Smooth muscle cell (in vitro differentiated cells): ENCODE measurements at regions not wholly inside any gene's neighbourhood (a gene's known extent, or its start where the extent isn't known, plus 50 kb on each side); places are given as distances from the start of the nearest gene placed in this dataset.

Experiments used
- DNase-seq: peaks from one replicate; lab custom pipeline; 2025; ENCODE audit not compliant: unreplicated experiment; lab: John Stamatoyannopoulos, UW
- H2AFZ ChIP-seq: fragments of 200-600 bp; sonication (generic); 2 replicates; pipeline ENCODE4 v1.6.0; 2016; ENCODE audit warnings: antibody characterized with exemption, low read depth, mild to moderate bottlenecking
- H3F3A ChIP-seq: fragments of 200-600 bp; sonication (generic); 2 replicates; pipeline ENCODE4 v1.6.0; 2017; ENCODE audit warnings: antibody characterized with exemption, low read depth
- H3K27ac ChIP-seq: fragments of 200-600 bp; sonication (generic); 2 replicates; pipeline ENCODE4 v1.5.1; 2016; ENCODE audit warnings: low read depth, mild to moderate bottlenecking
- H3K27me3 ChIP-seq: fragments of 200-600 bp; sonication (generic); 2 replicates; pipeline ENCODE4 v1.6.1; 2016; ENCODE audit warnings: low read depth, mild to moderate bottlenecking
- H3K36me3 ChIP-seq: fragments of 200-600 bp; sonication (generic); 2 replicates; pipeline ENCODE4 v1.5.1; 2016; ENCODE audit warnings: low read depth
- H3K4me1 ChIP-seq: fragments of 200-600 bp; sonication (generic); 2 replicates; pipeline ENCODE4 v1.5.1; 2016; ENCODE audit warnings: low read depth
- H3K4me2 ChIP-seq: fragments of 200-600 bp; sonication (generic); 2 replicates; pipeline ENCODE4 v1.6.0; 2016; ENCODE audit warnings: mild to moderate bottlenecking
- H3K4me3 ChIP-seq: fragments of 200-600 bp; sonication (generic); 2 replicates; pipeline ENCODE4 v1.5.1; 2016; ENCODE audit warnings: mild to moderate bottlenecking
- H3K79me2 ChIP-seq: fragments of 200-600 bp; sonication (generic); 2 replicates; pipeline ENCODE4 v1.6.0; 2016; ENCODE audit warnings: low read depth, mild to moderate bottlenecking
- H3K9ac ChIP-seq: fragments of 200-600 bp; sonication (generic); 2 replicates; pipeline ENCODE4 v1.6.0; 2016; ENCODE audit warnings: low read depth
- H3K9me3 ChIP-seq: fragments of 200-600 bp; sonication (generic); replicated peaks from 2 replicates; pipeline ENCODE4 v1.5.1; 2016; ENCODE audit warnings: low read depth
- H4K20me1 ChIP-seq: fragments of 200-600 bp; sonication (generic); 2 replicates; pipeline ENCODE4 v1.6.0; 2016; ENCODE audit warnings: low read depth
- CTCF ChIP-seq: fragments of 200-600 bp; sonication (generic); IDR thresholded peaks from 2 replicates; pipeline ENCODE4 v1.5.1; 2017; ENCODE audit warnings: borderline replicate concordance, mild to moderate bottlenecking, antibody characterized with exemption; ENCODE audit not compliant: insufficient read depth, poor library complexity, severe bottlenecking
- WGBS: methylation state at CpG from one replicate; pipeline ENCODE4 v1.1.7; 2016; ENCODE audit warnings: low lambda C conversion rate; 5-methylcytosine and 5-hydroxymethylcytosine counted together

- no peak for TF ChIP-seq CTCF
- no peak for DNase-seq
- no peaks in the 10 kb centered on the region for H3F3A ChIP-seq
- H3K4me2 ChIP-seq, result no peak overlapping the region
- H4K20me1 ChIP-seq, result no peaks in the 10 kb centered on the region
- no peaks in the 10 kb centered on the region for H3K4me1 ChIP-seq
- H3K27me3 ChIP-seq, result no peaks in the 10 kb centered on the region
- H3K9ac ChIP-seq, result no peak overlapping the region
- no peaks in the 10 kb centered on the region for H3K36me3 ChIP-seq
- H3K27ac ChIP-seq, result no peak overlapping the region
- no peak overlapping the region for H2AFZ ChIP-seq
- H3K9me3 ChIP-seq, result no peaks in the 10 kb centered on the region
- H3K4me3 ChIP-seq, result no peak overlapping the region
- no peaks in the 10 kb centered on the region for H3K79me2 ChIP-seq
Measured at GRCh38 chr10:36048236-36048635, 406.1 kb upstream of the FZD8 start.

GRCh38 chr10:36042135-36042534, 400.0 kb upstream of the FZD8 start:
- Histone ChIP-seq H3K27me3 (no peaks in the 10 kb centered on the region), H2AFZ (no peak overlapping the region), H3K4me3 (no peak overlapping the region), H3K4me2 (no peak overlapping the region), H4K20me1 (no peaks in the 10 kb centered on the region), H3K4me1 (no peaks in the 10 kb centered on the region), H3F3A (no peaks in the 10 kb centered on the region), H3K9me3 (no peaks in the 10 kb centered on the region), H3K79me2 (no peaks in the 10 kb centered on the region), H3K27ac (no peak overlapping the region), H3K36me3 (no peaks in the 10 kb centered on the region), H3K9ac (no peak overlapping the region)
- DNase-seq, result no peak
- 83% methylated on average over 2 of the region's 2 CpGs for WGBS
- no peak for TF ChIP-seq CTCF

GRCh38 chr10:36038316-36038955, 396.3 kb upstream of the FZD8 start:
- Histone ChIP-seq H3F3A (no peaks in the 10 kb centered on the region), H3K4me2 (no peak overlapping the region), H3K9me3 (no peaks in the 10 kb centered on the region), H3K9ac (no peak overlapping the region), H3K4me1 (no peaks in the 10 kb centered on the region), H2AFZ (no peak overlapping the region), H3K79me2 (no peaks in the 10 kb centered on the region), H3K27ac (no peak overlapping the region), H3K36me3 (no peaks in the 10 kb centered on the region), H3K4me3 (no peak overlapping the region), H4K20me1 (no peaks in the 10 kb centered on the region), H3K27me3 (no peaks in the 10 kb centered on the region)
- TF ChIP-seq CTCF, result no peak
- 73% methylated on average over 3 of the region's 3 CpGs for WGBS
- no peak for DNase-seq

GRCh38 chr10:36036137-36036536, 394.0 kb upstream of the FZD8 start:
- no peaks in the 10 kb centered on the region for H3F3A ChIP-seq
- H2AFZ ChIP-seq, result no peak overlapping the region
- H3K4me1 ChIP-seq, result no peaks in the 10 kb centered on the region
- no peak for TF ChIP-seq CTCF
- no peaks in the 10 kb centered on the region for H3K9me3 ChIP-seq
- H3K79me2 ChIP-seq, result no peaks in the 10 kb centered on the region
- no peak overlapping the region for H3K4me2 ChIP-seq
- H3K27me3 ChIP-seq, result peaks cover 11% of the 10 kb centered on the region
- H3K36me3 ChIP-seq, result no peaks in the 10 kb centered on the region
- H3K9ac ChIP-seq, result no peak overlapping the region
- H3K27ac ChIP-seq, result no peak overlapping the region
- H4K20me1 ChIP-seq, result no peaks in the 10 kb centered on the region
- WGBS, result 78% methylated on average over 5 of the region's 5 CpGs
- no peak for DNase-seq
- H3K4me3 ChIP-seq, result no peak overlapping the region
